Smooth muscle cell (in vitro differentiated cells): ENCODE measurements at regions not wholly inside any gene's neighbourhood (a gene's known extent, or its start where the extent isn't known, plus 50 kb on each side); places are given as distances from the start of the nearest gene placed in this dataset.

Source experiments
- DNase-seq: peaks from one replicate; lab custom pipeline; 2025; ENCODE audit not compliant: unreplicated experiment; lab: John Stamatoyannopoulos, UW
- H2AFZ ChIP-seq: fragments of 200-600 bp; sonication (generic); 2 replicates; pipeline ENCODE4 v1.6.0; 2016; ENCODE audit warnings: antibody characterized with exemption, low read depth, mild to moderate bottlenecking
- H3F3A ChIP-seq: fragments of 200-600 bp; sonication (generic); 2 replicates; pipeline ENCODE4 v1.6.0; 2017; ENCODE audit warnings: antibody characterized with exemption, low read depth
- H3K27ac ChIP-seq: fragments of 200-600 bp; sonication (generic); 2 replicates; pipeline ENCODE4 v1.5.1; 2016; ENCODE audit warnings: low read depth, mild to moderate bottlenecking
- H3K27me3 ChIP-seq: fragments of 200-600 bp; sonication (generic); 2 replicates; pipeline ENCODE4 v1.6.1; 2016; ENCODE audit warnings: low read depth, mild to moderate bottlenecking
- H3K36me3 ChIP-seq: fragments of 200-600 bp; sonication (generic); 2 replicates; pipeline ENCODE4 v1.5.1; 2016; ENCODE audit warnings: low read depth
- H3K4me1 ChIP-seq: fragments of 200-600 bp; sonication (generic); 2 replicates; pipeline ENCODE4 v1.5.1; 2016; ENCODE audit warnings: low read depth
- H3K4me2 ChIP-seq: fragments of 200-600 bp; sonication (generic); 2 replicates; pipeline ENCODE4 v1.6.0; 2016; ENCODE audit warnings: mild to moderate bottlenecking
- H3K4me3 ChIP-seq: fragments of 200-600 bp; sonication (generic); 2 replicates; pipeline ENCODE4 v1.5.1; 2016; ENCODE audit warnings: mild to moderate bottlenecking
- H3K79me2 ChIP-seq: fragments of 200-600 bp; sonication (generic); 2 replicates; pipeline ENCODE4 v1.6.0; 2016; ENCODE audit warnings: low read depth, mild to moderate bottlenecking
- H3K9ac ChIP-seq: fragments of 200-600 bp; sonication (generic); 2 replicates; pipeline ENCODE4 v1.6.0; 2016; ENCODE audit warnings: low read depth
- H3K9me3 ChIP-seq: fragments of 200-600 bp; sonication (generic); replicated peaks from 2 replicates; pipeline ENCODE4 v1.5.1; 2016; ENCODE audit warnings: low read depth
- H4K20me1 ChIP-seq: fragments of 200-600 bp; sonication (generic); 2 replicates; pipeline ENCODE4 v1.6.0; 2016; ENCODE audit warnings: low read depth
- CTCF ChIP-seq: fragments of 200-600 bp; sonication (generic); IDR thresholded peaks from 2 replicates; pipeline ENCODE4 v1.5.1; 2017; ENCODE audit warnings: borderline replicate concordance, mild to moderate bottlenecking, antibody characterized with exemption; ENCODE audit not compliant: insufficient read depth, poor library complexity, severe bottlenecking
- WGBS: methylation state at CpG from one replicate; pipeline ENCODE4 v1.1.7; 2016; ENCODE audit warnings: low lambda C conversion rate; 5-methylcytosine and 5-hydroxymethylcytosine counted together

GRCh38 chr3:177679568-177680471 lies 482.5 kb upstream of the TBL1XR1 start:
- Histone ChIP-seq H3K27me3 (no peaks in the 10 kb centered on the region), H2AFZ (peak overlapping the region; percentile 57)
- 16% methylated on average over 5 of the region's 5 CpGs for WGBS

GRCh38 chr3:177680472-177680821 lies 483.2 kb upstream of the TBL1XR1 start:
- Histone ChIP-seq H3K4me1 (peaks cover 11% of the 10 kb centered on the region), H3K36me3 (no peaks in the 10 kb centered on the region), H3K27me3 (no peaks in the 10 kb centered on the region), H3K4me2 (peak overlapping the region; percentile 48), H3K9me3 (no peaks in the 10 kb centered on the region), H3F3A (peaks cover 8% of the 10 kb centered on the region), H3K4me3 (no peak overlapping the region), H3K79me2 (no peaks in the 10 kb centered on the region), H4K20me1 (no peaks in the 10 kb centered on the region), H2AFZ (no peak overlapping the region), H3K9ac (no peak overlapping the region), H3K27ac (peak overlapping the region; percentile 2)
- WGBS: 89% methylated on average over 1 of the region's 1 CpG
- no peak for TF ChIP-seq CTCF
- no peak for DNase-seq

More at GRCh38 chr3:177679568-177680471, 482.5 kb upstream of the TBL1XR1 start:
- TF ChIP-seq CTCF: no peak
- Histone ChIP-seq H3K9ac (no peak overlapping the region), H3K27ac (peak overlapping the region; percentile 72), H3K4me3 (no peak overlapping the region), H3K36me3 (no peaks in the 10 kb centered on the region), H3K9me3 (no peaks in the 10 kb centered on the region), H4K20me1 (no peaks in the 10 kb centered on the region), H3K4me2 (peak overlapping the region; percentile 48), H3K79me2 (no peaks in the 10 kb centered on the region), H3F3A (peaks cover 8% of the 10 kb centered on the region), H3K4me1 (peaks cover 11% of the 10 kb centered on the region)
- no peak for DNase-seq

- DNase-seq: no peak
- peak overlapping the region; percentile 2 for H3K27ac ChIP-seq
- no peaks in the 10 kb centered on the region for H3K36me3 ChIP-seq
- no peaks in the 10 kb centered on the region for H3K79me2 ChIP-seq
- H3K9me3 ChIP-seq: no peaks in the 10 kb centered on the region
- no peak overlapping the region for H2AFZ ChIP-seq
- H3K27me3 ChIP-seq: no peaks in the 10 kb centered on the region
- no peak overlapping the region for H3K9ac ChIP-seq
- H4K20me1 ChIP-seq: no peaks in the 10 kb centered on the region
- H3F3A ChIP-seq: peaks cover 8% of the 10 kb centered on the region
- H3K4me3 ChIP-seq: no peak overlapping the region
- TF ChIP-seq CTCF: no peak
- H3K4me2 ChIP-seq: no peak overlapping the region
- peaks cover 11% of the 10 kb centered on the region for H3K4me1 ChIP-seq
Measured at GRCh38 chr3:177681156-177681555, 483.9 kb upstream of the TBL1XR1 start.

- Histone ChIP-seq H3K4me3 (no peak overlapping the region), H3K36me3 (no peaks in the 10 kb centered on the region), H2AFZ (no peak overlapping the region), H3K9me3 (no peaks in the 10 kb centered on the region), H3F3A (peaks cover 8% of the 10 kb centered on the region), H3K79me2 (no peaks in the 10 kb centered on the region), H3K27me3 (no peaks in the 10 kb centered on the region), H3K9ac (no peak overlapping the region), H3K27ac (no peak overlapping the region), H3K4me2 (no peak overlapping the region), H3K4me1 (peaks cover 11% of the 10 kb centered on the region), H4K20me1 (no peaks in the 10 kb centered on the region)
- TF ChIP-seq CTCF: no peak
- WGBS: 67% methylated on average over 2 of the region's 2 CpGs
- DNase-seq: no peak
Measured at GRCh38 chr3:177681852-177682251, 484.6 kb upstream of the TBL1XR1 start.
